KG1 (cell line): ENCODE measurements at regions not wholly inside any gene's neighbourhood (a gene's known extent, or its start where the extent isn't known, plus 50 kb on each side); places are given as distances from the start of the nearest gene placed in this dataset.

Experiments
- DNase-seq: peaks from one replicate; lab custom pipeline; 2025; lab: John Stamatoyannopoulos, UW

DNA sequence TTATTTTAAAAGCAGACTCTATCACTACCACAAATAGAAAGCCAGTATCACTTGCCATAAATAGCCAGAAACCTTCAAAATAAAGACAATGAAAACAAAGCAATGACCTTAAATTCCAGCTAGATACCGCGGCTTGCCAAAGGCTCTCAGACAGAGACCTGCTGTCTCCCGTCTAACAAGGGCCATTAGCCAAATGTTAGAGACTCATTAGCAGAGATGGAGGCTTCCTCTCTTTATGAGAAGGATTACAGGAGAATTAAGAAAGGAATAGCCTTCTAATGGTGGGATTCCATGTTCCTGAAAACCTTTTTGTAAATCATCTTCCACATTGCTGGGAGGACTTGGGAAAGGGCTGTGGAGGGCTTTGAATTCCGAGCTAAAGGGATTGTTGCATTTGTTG, 206.7 kb downstream of the AACS start:
- no peak for DNase-seq

DNA sequence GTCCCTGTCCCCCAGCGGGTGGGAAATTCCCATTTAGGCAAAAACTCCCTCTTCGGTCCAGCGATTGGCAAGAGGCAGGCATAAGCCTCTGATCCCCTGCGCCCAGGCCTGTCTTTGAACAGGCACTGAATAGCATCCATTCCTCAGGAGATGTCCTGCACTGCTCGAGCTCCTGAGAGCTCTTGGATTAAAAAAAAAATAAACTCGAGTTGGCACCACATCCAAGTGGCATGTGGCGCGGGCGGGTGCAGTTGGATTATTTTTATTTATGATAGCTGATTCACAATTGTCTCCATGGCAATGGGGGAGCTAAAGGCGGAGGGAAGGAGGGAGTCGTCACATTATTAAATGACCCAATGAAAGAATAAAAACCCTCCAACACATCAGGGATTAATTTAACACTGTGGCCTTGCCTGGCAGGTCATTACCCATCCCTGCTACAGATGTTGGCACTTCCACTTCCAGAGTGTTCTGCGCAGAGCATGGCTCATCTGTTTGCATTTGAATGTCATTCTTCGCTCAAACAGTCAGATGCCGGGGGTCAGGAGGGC, 207.2 kb downstream of the AACS start:
- DNase-seq, result no peak

DNA sequence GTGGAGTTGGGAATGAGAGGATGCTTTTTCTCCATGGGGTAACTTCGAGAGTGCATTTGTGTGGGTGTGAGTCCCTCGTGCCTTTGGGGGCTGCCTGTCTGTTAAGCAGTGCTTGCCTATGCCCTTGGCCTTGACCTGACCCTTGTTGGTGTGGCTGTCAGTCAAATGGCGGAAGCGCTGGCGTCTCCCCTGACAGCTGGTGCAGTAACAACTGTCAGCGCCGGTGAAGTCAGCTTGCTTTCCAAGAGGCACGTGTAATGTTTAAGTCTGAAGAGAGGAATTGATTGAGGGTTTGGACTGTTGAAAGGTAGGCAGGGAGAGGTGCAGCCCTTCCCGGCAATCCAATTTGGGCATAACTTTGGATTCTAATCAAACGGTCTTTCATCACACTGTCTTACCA, 211.3 kb downstream of the AACS start:
- no peak for DNase-seq

DNA sequence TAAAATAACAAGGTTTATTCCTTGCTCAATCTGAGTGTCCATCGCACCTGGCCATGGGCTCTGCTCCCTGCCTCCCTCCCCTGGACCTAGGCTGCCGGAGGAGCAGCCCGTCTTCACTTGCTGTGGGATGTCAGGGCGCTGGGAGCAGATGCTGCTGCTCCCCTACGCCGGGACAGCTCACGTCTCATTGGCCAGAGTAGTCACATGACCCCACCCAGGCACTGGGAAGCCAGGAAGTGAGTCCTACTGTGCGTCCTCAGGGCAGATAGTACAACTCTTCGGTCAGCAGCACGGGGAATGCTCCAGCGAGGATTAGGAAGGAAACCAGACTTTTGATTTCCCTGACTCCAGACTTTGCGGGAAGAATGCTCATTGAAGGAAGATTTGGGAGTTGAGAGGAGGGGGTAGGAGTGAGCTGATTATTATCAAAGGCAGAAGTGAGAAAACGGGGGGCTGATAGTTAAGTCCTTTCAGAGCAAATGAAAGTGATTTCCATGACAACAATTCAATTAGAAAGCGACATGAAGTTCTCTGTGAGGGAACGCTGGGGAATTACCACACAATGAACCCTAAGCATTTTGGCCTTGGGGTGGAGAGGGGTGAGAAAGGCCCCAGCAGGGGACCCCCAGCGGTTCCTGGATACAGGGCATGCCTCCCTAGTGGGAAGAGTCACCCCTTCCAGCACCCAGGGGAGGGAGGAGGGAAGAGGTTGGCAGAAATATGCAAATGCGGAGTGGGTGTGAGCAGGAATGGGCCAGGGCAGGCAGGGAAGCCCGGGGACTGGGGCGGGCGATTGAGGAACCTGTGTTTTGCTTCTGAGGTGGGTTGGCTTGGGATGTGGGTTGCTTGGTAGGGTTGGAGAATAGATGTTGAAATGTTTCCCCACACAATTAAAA, 215.5 kb downstream of the AACS start:
- no peak for DNase-seq

DNA sequence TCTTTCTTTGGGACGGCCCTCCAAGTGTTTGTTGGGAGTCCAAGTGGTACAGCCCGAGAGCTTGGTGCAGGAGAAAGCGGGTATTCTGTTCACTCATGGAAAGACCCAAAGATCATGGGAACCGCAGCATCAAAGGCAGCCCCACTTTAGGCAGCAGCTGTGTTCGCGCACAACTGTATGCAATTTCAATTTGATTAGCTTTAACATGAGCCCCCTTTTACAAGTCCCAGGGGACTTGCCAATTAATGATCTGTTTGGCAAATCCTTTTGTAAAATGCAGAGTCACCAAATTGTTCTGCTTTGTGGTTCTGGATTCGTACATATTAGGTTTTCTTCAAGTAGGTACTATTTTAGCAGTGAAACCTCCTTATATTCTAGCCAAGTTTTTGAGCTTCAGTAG, 217.7 kb downstream of the AACS start:
- no peak for DNase-seq

DNA sequence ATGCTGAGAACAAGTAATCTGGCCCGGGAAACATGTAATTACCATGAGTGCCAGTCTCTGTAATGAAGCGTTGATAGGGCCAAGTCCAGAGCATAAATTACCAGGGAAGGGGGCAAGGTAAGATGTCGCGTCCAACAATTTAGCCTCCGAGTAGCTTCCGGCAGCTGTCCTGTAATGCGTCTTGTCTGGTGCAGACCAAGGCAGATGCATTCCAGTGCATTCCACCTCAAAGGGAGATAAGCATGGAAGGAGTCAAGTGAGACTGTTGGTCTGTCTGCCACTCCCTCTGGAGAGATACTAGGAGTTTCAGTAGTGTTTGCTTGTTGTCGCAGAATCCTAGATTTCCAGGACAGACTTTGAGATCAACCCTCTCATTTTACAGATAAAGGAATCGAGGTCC, 218.3 kb downstream of the AACS start:
- no peak for DNase-seq

DNA sequence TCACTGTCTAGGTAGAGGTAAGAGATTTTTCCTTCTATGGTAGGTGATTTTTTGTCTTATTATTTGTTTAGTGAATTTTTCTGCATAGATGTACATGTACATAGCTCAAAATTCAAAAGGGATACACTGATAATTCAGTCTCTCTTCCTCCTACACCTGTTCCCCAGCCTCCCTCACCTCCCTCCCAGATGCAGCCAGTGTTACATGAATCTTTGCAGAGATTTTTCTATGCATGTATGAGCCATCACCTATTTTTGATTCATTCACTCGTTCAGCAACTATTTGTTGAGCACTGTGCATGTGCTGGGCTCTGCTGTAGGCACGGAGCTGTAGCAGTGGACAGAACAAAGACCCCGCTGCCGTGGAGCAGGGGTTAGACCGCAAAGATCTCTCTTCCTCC, 218.9 kb downstream of the AACS start:
- no peak for DNase-seq

DNA sequence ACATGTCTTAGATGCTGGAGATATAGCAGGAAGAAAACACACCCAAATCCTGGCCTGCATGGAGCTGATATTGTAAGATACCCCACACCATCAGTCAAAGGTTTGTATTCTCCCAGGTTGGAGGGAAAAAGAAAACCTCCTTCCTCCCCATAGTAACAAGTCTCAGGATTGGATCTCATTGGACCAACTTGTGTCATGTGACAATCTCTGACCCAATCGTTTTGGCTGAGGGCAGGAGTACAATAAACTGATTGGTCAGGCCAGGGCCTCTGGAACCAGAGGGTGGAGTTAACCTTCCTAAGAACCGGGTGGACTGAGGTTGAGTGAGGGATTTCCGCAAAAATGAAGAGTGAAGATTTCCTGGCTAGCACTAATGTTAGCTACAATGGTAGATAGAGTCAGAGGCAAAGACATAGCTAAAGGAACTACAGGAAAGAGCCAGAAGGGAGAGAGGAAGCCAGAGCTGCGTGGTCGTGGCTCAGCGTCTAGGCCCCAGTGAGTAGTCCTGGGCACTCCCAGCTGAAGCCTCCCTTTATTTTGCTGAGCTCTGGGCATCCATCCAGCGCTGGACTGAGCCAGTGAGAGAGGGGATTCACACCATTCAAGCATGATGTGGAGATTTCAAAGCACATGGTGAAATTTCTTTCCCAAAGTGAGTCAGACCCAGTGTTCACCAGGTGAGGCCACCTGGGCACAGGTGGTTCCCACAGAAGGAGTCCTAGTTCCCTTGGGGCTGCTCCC, 219.9 kb downstream of the AACS start:
- no peak for DNase-seq

DNA sequence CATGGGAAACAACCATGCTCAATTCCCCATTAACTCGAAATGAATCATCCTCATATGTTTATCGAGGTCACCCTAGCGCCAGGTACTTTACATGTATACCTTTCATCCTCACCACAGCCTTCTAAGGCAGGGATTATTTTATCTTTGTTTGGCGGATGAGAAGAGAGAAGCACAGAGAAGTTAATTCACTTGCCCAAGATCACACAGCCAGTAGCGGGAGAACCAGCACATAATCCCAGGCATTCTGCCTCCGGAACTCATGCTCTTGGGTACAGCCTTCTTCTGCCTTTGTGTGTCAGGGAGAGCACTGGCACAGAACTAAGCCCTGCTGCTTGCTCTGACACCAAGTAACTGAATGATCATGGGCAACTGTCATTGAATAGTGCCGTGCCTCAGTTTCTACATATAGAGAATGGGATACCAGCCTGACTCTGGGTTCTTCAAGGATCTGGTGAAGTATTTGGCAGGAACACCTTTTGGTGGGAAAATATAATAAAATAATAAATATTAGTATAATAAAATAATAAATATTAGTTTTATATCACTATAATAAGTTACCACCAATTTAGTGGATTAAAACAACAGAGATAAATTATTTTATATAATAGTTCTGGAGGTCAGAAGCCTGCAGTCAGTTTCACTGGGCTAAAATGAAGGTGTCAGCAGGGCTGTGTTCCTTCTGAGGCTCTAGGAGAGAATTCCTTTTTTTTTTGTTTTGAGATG, 220.9 kb downstream of the AACS start:
- DNase-seq, result no peak

DNA sequence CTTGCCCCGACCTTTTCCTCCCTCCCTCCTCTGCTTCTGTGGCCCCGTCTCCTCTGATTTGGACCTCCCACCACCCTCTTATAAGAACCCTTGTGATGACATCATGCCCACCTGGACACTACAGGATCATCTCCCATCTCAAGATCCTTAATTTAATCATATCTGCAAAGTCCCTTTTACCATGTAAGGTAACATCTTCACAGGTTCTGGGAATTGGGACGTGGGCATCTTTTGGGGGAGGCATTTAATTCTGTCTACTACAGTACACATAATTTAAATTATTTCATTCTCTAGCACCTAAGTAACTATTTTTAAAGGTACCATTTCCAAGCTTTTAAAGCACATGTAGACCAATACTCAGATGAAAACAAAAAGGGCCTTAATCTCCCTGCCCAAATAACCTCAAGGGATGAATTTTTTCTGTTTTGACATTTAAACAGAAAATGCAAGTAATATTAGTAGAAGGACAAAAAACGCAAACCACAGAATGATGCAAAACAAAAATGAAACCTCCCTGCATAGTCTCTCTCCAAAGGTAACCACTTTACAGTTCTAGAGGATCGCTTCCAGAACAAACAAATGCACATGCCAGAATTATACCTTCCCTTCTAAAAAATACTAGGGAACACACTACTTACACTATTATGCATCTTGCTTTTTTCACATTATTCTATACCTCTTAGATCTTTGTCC, 222.1 kb downstream of the AACS start:
- no peak for DNase-seq

DNA sequence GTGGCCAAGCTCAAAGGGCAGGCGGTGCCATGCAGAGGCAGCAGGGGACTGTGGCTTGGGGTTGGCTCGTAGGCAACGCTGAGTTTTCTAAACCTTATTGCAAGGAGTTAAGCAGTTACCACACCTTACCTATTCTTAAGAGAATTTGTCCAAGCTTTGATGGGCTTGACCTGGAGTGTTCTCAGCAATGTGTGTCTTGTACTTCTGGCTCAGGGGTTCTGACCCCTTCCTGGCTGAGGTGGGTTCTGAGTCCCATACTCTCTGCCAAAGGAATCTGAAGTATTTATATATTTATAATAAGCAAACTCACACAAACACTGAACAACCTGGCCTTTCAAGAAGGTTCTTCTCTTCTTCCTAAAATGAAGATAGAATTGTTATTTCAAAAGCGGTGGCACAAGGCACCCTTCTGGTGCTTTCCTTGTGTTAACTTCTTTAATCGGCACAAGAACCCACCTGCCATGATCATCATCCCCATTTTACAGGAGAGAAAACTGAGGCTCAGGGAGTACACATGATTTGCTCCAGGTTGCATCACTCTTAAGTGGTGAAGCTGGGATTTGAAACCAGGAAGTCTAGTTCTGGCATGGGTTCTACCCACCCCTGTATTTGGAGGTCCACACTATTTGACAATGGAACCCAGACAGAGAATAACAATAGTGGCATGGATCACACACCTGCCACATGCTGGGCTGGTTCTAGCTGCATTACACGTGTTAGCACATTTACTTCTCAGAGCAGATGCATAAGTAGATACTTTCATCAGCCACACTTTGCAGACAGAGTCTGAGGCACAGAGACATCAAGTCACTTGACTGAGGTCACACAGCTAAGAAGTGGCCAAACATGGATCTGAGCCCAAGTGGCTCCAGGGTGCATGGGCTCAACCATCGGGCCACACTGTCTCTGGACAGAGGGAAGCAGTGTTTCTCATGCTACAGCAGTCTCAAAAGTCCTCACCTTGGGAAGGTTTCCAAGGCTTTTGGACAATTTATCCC, 224.0 kb downstream of the AACS start:
- no peak for DNase-seq

DNA sequence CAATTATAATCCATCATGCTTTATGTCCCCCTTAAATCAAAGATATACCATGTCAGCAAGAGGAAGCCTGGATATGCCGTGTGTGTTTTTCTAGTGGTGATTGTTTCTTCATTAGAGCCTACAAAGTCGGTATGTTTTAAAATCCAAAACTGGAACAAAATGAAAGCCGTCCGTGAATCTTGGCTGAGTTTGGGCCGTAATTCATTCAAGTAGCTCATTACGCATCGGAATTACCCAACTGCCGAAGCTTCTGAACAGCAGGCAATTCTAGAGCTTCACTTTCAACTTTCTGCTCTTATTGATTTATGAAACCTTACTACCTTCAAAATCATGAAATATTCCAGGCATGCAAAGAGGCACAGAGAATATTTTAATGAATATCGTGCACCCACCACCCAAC, 224.7 kb downstream of the AACS start:
- no peak for DNase-seq

DNA sequence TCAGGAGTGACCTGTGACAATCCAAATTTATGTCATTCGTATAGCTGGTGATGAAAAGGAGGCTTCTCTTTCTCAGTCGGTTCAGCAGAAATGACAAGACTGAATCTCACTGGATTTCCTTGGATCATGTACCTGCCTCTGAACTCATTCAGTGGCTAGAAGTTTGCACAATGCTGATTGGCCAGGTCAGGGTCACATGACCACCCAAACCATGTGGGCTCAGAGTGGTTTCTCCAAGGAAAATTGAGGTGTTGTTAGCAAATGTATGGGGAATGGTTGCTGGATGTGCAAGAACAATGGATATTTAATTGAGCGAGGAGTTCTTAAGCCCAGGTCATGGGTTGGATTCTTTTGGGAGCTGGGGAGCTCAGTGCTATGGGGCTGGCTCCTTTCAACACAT, 227.5 kb downstream of the AACS start:
- no peak for DNase-seq

DNA sequence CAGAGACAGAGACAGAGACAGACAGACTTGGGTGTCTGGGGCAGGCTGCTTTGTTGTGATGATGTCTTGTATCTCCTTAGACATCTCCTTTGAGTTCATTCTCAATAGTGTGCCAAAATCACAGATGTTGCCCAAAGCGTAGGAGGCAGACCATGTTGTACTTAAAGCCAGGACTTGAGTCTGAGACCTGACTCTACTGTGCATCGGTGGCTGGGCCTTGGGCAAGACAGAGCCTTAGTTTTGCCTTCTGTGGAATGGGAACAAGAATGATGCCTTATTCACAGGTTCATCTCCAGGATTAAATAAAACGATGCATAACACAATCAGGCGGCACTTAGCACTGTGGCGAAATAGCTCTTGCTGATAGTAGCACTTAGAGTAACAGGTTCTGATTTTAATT, 230.3 kb downstream of the AACS start:
- DNase-seq, result no peak

DNA sequence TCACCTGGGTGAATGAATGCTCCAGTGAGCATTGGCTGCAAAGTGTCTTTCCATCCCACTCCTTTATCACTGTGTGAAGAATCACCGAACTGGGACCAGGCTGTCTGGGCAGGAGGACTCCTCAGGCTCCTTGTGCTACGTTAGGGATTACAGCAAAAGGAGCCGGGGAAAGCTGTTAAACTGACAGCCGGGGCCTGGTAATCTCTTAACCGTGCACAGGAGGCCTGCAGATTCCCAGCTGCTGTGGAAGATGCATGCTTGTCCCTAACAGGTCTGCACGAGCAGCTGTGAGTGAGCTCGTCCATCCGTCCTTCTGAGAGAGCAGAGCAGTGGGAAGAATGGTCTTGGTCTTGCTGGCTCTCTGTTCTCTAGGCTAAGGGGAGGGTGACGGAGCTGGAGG, 231.5 kb downstream of the AACS start:
- DNase-seq, result no peak

DNA sequence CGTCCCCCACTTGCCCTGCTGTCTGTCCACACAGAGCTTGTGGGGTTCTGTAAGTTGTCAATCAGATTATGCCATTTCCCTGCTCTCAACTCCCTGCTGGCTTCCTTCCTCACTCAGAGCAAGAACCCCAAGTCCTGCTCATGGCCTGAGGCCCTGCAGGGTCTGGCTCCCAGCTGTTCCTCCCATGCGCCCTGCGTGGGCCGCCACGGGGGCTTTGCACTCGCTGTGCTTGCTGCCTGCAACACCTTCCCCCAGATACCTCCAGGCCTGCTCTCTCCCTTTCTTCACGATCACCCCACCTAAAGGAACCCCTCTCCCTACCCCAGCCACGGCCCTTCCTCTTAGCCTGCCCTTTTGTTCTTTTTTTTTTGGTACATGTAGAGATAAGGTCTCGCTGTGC, 234.6 kb downstream of the AACS start:
- DNase-seq, result no peak

DNA sequence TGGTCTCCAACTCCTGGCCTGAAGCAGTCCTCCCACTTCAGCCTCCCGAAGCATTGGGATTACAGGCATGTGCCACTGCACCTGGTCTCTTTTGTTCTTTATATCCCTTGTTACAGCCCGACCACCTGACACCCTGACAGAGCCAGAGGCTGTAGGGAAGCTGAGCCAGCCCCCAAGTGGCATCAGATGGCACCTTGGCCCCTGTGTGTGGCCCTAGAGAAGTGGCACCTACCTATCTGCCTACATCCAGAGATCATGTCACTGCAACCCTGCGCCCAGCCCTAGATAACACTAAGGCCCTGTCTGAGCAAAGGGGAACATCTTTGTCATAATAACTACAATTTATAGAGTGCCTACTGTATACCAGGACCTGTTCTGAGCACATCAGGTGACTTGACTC, 235.0 kb downstream of the AACS start:
- no peak for DNase-seq

DNA sequence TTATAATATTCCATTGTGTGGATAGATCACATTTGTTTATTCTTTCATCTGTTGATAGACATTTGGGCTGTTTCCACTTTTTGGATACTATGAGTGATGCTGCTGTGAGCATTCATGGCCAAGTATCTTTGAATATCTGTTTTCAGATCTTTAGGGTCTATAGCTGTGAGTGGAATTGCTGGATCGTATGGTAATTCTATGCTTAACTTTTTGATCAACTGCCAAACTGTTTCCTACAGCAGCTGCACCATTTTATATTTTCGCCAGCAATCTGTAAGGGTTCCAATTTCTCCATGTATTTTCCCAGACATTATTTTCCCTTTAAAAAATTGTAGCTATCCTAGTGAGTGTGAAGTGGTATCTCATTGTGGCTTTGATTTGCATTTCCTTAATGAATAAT, 238.1 kb downstream of the AACS start:
- no peak for DNase-seq

DNA sequence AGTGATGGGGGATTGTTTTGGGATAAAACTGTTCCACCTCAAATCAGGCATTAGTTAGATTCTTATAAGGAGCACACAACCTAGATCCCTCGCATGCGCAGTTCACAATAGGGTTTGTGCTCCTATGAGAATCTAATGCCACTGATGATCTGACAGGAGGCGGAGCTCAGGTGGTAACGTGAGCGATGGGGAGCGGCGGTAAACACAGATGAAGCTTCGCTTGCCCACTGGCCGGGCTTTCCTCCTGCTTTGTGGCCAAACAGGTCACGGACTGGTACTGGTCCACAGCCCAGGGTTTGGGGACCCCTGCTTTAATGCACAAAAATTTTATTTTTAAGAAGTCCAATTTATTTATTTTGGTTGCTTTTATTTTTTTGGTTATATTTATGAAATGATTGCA, 238.8 kb downstream of the AACS start:
- DNase-seq, result no peak

DNA sequence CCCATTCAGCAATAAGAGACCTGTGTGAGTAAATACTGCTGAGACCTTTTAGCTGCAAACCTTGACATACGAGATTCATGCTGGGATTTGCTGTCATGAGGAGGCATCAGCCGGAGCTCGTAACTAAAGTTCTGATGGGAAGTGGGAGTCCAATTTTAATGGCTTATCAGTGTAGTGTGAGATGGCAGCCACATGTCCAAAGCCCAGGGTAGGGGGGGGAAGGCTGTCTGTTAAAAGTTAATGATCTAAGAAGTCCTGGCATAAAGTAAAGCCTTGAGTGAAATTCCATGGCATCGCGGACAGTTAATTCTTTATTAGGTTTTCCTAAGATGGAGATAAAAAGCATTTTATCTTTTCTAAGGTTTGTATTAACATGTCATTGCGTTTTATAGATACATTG, 240.0 kb downstream of the AACS start:
- DNase-seq, result no peak

DNA sequence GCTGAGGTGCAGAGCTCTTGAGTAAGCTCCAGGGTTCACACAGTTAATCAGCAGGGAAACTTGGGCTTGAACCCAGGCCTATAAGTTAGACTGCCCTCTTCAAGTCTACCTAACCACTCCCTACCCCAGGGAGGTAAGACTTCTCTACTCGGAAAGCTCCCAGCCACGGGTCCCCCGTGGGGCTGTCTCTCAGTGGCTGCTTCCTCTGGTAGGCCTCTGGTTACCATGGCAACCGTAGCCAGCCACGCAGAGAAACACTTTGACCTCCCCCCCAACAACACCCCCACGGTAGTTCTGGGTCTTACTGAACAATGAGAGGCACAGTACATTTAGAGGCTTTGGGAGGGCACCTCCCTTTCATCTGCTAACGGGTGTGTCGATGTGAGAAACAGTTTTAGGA, 245.2 kb downstream of the AACS start:
- no peak for DNase-seq
